ENCODE measurements at regions not wholly inside any gene's neighbourhood (a gene's known extent, or its start where the extent isn't known, plus 50 kb on each side); places are given as distances from the start of the nearest gene placed in this dataset.

- no peak for DNase-seq (ENCODE audit: low read depth in 2 of 2)
These were observed 909.1 kb downstream of the FAT4 start for GRCh38 chr4:126223784-126224407.

- DNase-seq (ENCODE audit: low read depth in 2 of 2), result no peak
These were observed 912.7 kb downstream of the FAT4 start for GRCh38 chr4:126227428-126227827.

GRCh38 chr4:126230269-126230668 lies 915.5 kb downstream of the FAT4 start:
- no peak for DNase-seq (ENCODE audit: low read depth in 2 of 2)

- no peak for DNase-seq (ENCODE audit: low read depth in 2 of 2)
These were observed 918.7 kb downstream of the FAT4 start for GRCh38 chr4:126233483-126233882.

- no peak for DNase-seq (ENCODE audit: low read depth in 2 of 2)
These were observed 923.3 kb downstream of the FAT4 start for GRCh38 chr4:126238013-126238412.

- no peak for DNase-seq (ENCODE audit: low read depth in 2 of 2)
These were observed 926.9 kb downstream of the FAT4 start for GRCh38 chr4:126241634-126242033.

- no peak for DNase-seq (ENCODE audit: low read depth in 2 of 2)
These were observed 928.1 kb downstream of the FAT4 start for GRCh38 chr4:126242679-126243390.

- DNase-seq (ENCODE audit: low read depth in 2 of 2), result no peak
These were observed 932.7 kb downstream of the FAT4 start for GRCh38 chr4:126247409-126247808.

GRCh38 chr4:126250006-126250405 lies 935.3 kb downstream of the FAT4 start:
- no peak for DNase-seq (ENCODE audit: low read depth in 2 of 2)

- DNase-seq (ENCODE audit: low read depth in 2 of 2), result no peak
These were observed 936.4 kb downstream of the FAT4 start for GRCh38 chr4:126251169-126251568.

GRCh38 chr4:126262665-126263064 lies 947.9 kb downstream of the FAT4 start:
- no peak for DNase-seq (ENCODE audit: low read depth in 2 of 2)

GRCh38 chr4:126264839-126265238 lies 950.1 kb downstream of the FAT4 start:
- DNase-seq (ENCODE audit: low read depth in 2 of 2), result no peak

GRCh38 chr4:126265888-126266287 lies 951.1 kb downstream of the FAT4 start:
- no peak for DNase-seq (ENCODE audit: low read depth in 2 of 2)

GRCh38 chr4:126267689-126268088 lies 952.9 kb downstream of the FAT4 start:
- DNase-seq (ENCODE audit: low read depth in 2 of 2), result no peak

GRCh38 chr4:126268106-126268505 lies 953.4 kb downstream of the FAT4 start:
- no peak for DNase-seq (ENCODE audit: low read depth in 2 of 2)

GRCh38 chr4:126269106-126269505 lies 954.4 kb downstream of the FAT4 start:
- DNase-seq (ENCODE audit: low read depth in 2 of 2), result no peak

- DNase-seq (ENCODE audit: low read depth in 2 of 2), result no peak
These were observed 956.5 kb downstream of the FAT4 start for GRCh38 chr4:126271292-126271691.

- DNase-seq (ENCODE audit: low read depth in 2 of 2), result no peak
These were observed 959.0 kb downstream of the FAT4 start for GRCh38 chr4:126273746-126274145.

GRCh38 chr4:126291886-126292285 lies 977.1 kb downstream of the FAT4 start:
- no peak for DNase-seq (ENCODE audit: low read depth in 2 of 2)

- no peak for DNase-seq (ENCODE audit: low read depth in 2 of 2)
These were observed 983.5 kb downstream of the FAT4 start for GRCh38 chr4:126298271-126298670.

- DNase-seq (ENCODE audit: low read depth in 2 of 2), result no peak
These were observed 991.6 kb downstream of the FAT4 start for GRCh38 chr4:126306152-126306869.

GRCh38 chr4:126318376-126318775 lies 1003.6 kb downstream of the FAT4 start:
- no peak for DNase-seq (ENCODE audit: low read depth in 2 of 2)

- DNase-seq (ENCODE audit: low read depth in 2 of 2), result no peak
These were observed 1014.2 kb downstream of the FAT4 start for GRCh38 chr4:126328914-126329313.
